DMS 273 (cell line): ENCODE measurements at regions not wholly inside any gene's neighbourhood (a gene's known extent, or its start where the extent isn't known, plus 50 kb on each side); places are given as distances from the start of the nearest gene placed in this dataset.
"Not testable (repeated sequence)": the region's sequence is repeated elsewhere in the genome, so short reads cannot be mapped to it uniquely, and the experiment has no call there.

ENCODE experiments used
- DNase-seq: peaks from one replicate; lab custom pipeline; 2025; ENCODE audit not compliant: unreplicated experiment; lab: John Stamatoyannopoulos, UW

- DNase-seq = no peak
Measured at GRCh38 chr13:44785401-44785800, 203.9 kb downstream of the NUFIP1 start.

DNA sequence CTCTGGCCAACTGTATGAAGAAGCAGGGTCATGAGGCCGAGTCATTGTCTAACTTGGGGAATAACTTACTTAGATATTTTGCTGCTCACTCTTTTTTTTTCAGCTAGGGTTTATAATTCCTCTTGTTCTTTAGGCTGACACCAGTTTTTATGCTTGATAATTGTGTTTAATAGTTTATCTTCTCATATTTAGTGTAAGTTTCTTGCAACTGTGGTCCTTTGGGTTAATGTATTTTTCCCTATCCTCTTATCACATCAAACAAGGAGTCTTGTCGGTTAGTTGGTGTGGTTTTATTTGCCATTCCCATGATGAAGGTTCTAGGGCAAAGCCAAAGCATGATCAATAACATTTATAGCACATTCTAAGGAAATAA is 204.6 kb downstream of the NUFIP1 start:
- no peak for DNase-seq

GRCh38 chr13:44783994-44784707 is 205.1 kb downstream of the NUFIP1 start:
- DNase-seq = no peak

- no peak for DNase-seq
Measured at GRCh38 chr13:44780591-44781280, 204.6 kb upstream of the TSC22D1 start.

- DNase-seq = no peak
Measured at GRCh38 chr13:44778761-44779484, 202.8 kb upstream of the TSC22D1 start.

DNA sequence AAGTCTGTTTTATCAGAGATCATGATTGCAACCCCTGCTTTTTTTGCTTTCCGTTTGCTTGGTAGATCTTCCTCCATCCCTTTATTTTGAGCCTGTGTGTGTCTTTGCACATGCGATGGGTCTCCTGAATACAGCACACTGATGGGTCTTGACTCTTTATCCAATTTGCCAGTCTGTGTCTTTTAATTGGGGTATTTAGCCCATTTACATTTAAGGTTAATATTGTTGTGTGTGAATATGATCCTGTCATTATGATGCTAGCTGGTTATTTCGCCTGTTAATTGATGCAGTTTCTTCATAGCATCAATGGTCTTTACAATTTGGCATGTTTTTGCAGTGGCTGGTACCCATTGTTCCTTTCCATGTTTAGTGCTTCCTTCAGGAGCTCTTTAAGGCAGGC is 199.2 kb upstream of the TSC22D1 start:
- not testable (repeated sequence) for DNase-seq

DNA sequence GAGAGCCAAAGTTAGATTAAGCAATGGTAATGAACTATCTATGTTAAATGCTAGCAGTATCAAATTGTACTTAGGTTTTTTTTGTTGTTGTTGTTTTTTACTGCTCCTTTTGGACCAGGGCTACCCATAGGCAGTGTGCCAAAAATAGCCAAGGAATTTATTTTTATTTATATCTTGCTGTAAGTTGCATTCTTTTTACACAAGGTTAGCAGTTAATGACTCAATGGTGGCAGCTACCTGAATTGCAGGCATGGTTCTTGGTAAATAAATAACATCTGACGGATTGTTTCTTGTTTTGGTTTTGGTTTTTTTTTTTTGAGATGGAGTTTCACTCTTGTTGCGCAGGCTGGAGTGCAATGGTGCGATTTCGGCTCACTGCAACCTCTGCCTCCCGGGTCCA is 194.8 kb upstream of the TSC22D1 start:
- DNase-seq = no peak

DNA sequence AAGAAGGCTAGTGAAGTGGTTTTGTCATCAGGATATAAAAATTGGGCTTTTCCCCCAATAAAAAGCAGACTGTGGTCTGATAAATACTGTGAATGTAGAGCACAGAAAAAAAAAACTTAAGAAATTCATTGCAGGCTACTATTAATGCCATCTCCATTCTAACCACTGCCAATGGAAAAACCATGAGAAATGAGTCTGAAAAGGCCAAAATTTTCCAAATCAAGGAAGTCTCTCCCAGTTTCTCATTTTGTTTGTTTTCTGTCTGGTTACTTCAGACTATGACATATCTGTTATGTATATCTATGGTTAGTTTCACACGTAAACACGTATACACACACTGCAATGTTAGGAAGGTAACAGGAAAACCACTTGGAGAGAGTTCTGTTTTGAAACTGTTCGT is 193.6 kb upstream of the TSC22D1 start:
- DNase-seq = no peak

- DNase-seq = no peak
Measured at GRCh38 chr13:44768775-44769581, 192.8 kb upstream of the TSC22D1 start.

DNA sequence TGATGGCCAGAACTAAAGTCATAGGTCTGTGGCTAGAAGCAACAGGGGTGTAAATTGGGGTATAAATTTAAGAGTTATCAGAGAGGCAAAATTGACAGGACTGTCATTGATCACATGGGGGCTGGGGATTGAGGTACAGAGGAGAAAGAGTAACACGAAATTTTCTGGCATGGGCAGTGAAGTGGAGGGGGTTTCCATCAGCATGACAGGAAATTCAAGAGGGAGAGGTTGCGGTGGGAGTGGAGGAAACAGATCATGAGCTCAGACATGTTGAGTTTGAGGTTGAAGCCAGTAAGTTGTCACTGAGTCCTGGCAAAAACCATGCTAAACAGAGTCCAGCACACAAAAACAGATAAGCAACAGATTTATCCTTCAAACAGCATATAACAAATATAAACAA is 192.1 kb upstream of the TSC22D1 start:
- no peak for DNase-seq

DNA sequence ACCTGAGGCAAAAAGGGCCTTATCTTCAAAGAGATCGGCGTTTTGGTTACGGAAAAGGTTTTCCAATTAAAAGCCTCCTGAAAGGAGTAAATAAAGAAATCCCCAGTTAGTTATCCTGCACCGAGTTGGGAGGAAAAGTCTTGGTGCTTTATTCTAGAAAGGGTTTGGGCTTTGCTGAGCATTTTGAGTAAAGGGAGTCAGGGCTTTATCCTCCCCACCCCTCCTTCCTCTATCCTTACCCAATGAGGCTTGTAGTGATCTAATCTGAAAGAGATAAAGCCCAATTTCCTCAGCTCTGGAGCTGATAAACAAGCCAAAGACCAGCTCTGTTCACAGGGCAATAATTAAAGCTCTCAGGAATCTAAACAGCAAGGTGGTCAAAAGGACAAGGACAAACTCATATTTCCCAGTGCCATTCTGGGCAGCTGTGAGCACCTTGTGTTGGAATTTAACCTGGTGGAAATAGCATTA is 188.9 kb upstream of the TSC22D1 start:
- no peak for DNase-seq

- DNase-seq = no peak
Measured at GRCh38 chr13:44764302-44764692, 188.2 kb upstream of the TSC22D1 start.

- no peak for DNase-seq
Measured at GRCh38 chr13:44763615-44764301, 187.6 kb upstream of the TSC22D1 start.

GRCh38 chr13:44762911-44763310 is 186.8 kb upstream of the TSC22D1 start:
- DNase-seq = no peak

- no peak for DNase-seq
Measured at GRCh38 chr13:44760434-44760833, 184.3 kb upstream of the TSC22D1 start.

GRCh38 chr13:44759384-44760360 is 183.5 kb upstream of the TSC22D1 start:
- DNase-seq = no peak

- DNase-seq = no peak
Measured at GRCh38 chr13:44758630-44759383, 182.7 kb upstream of the TSC22D1 start.

- DNase-seq = no peak
Measured at GRCh38 chr13:44757671-44758070, 181.5 kb upstream of the TSC22D1 start.
